ENCODE measurements at regions not wholly inside any gene's neighbourhood (a gene's known extent, or its start where the extent isn't known, plus 50 kb on each side); places are given as distances from the start of the nearest gene placed in this dataset.

- TF ChIP-seq ZBTB33 (IDR thresholded peaks at IDR 0.05; ENCODE audit: extremely low read depth, insufficient replicate concordance, low read length) (no peak), CTCF (IDR thresholded peaks at IDR 0.05 in 2 of 3, conservative IDR thresholded peaks at IDR 0.05 in 1 of 3; ENCODE audit: borderline replicate concordance in 1 of 3, insufficient read depth in 1 of 3, low read depth in 2 of 3, low read length in 2 of 3) (no peak), POLR2AphosphoS5 (IDR thresholded peaks at IDR 0.05; ENCODE audit: low read depth, low read length) (no peak), MAX (IDR thresholded peaks at IDR 0.05) (no peak)
These were observed 652.9 kb downstream of the SEMA5A start for GRCh38 chr5:8892926-8893325.
